ENCODE measurements at regions not wholly inside any gene's neighbourhood (a gene's known extent, or its start where the extent isn't known, plus 50 kb on each side); places are given as distances from the start of the nearest gene placed in this dataset.

- no TSS peak for BruUV-seq (replicated peaks)
- Histone ChIP-seq H3K4me3 (ENCODE audit: low read depth, low read length) (no peak overlapping the region), H3K9me3 (no peaks in the 10 kb centered on the region), H3K36me3 (ENCODE audit: control insufficient read depth, insufficient read depth, low read length) (no peaks in the 10 kb centered on the region), H3K27me3 (replicated peaks; ENCODE audit: control insufficient read depth, insufficient read depth, low read length) (no peaks in the 10 kb centered on the region), H3K4me1 (no peaks in the 10 kb centered on the region)
- no peak overlapping the region for H3K27ac Mint-ChIP-seq (ENCODE audit: unreplicated experiment)
- no peak for DNase-seq
- no peaks in the 10 kb centered on the region for H3K36me3 Mint-ChIP-seq (ENCODE audit: insufficient read depth, unreplicated experiment)
- intact Hi-C loops (cut with micrococcal nuclease; ENCODE audit: unreplicated experiment), result no loop called here
- no peak overlapping the region for H3K4me3 Mint-ChIP-seq (ENCODE audit: unreplicated experiment)
- ChIA-PET CTCF (no interaction called here), POLR2A (no interaction called here)
- peaks cover 4% of the 10 kb centered on the region for H3K27me3 Mint-ChIP-seq (ENCODE audit: insufficient read depth, unreplicated experiment)
- no peaks in the 10 kb centered on the region for H3K4me1 Mint-ChIP-seq (ENCODE audit: low read depth, unreplicated experiment)
- TF ChIP-seq CTCF (IDR thresholded peaks at IDR 0.05; ENCODE audit: insufficient read depth in 1 of 2, low read depth in 1 of 2, low read length in 1 of 2, severe bottlenecking in 1 of 2, unreplicated experiment in 1 of 2), result no peak
- H3K9me3 Mint-ChIP-seq (ENCODE audit: unreplicated experiment), result peaks cover 15% of the 10 kb centered on the region
Observed at GRCh38 chr6:84340422-84340821, 113.0 kb upstream of the CEP162 start.

- Mint-ChIP-seq H3K27ac (ENCODE audit: unreplicated experiment) (no peak overlapping the region), H3K27me3 (ENCODE audit: insufficient read depth, unreplicated experiment) (no peaks in the 10 kb centered on the region), H3K36me3 (ENCODE audit: insufficient read depth, unreplicated experiment) (no peaks in the 10 kb centered on the region), H3K9me3 (ENCODE audit: unreplicated experiment) (peaks cover 7% of the 10 kb centered on the region), H3K4me3 (ENCODE audit: unreplicated experiment) (no peak overlapping the region), H3K4me1 (ENCODE audit: low read depth, unreplicated experiment) (no peaks in the 10 kb centered on the region)
- ChIA-PET POLR2A (no interaction called here), CTCF (no interaction called here)
- H3K36me3 ChIP-seq (ENCODE audit: control insufficient read depth, insufficient read depth, low read length), result no peaks in the 10 kb centered on the region
- no peaks in the 10 kb centered on the region for H3K27me3 ChIP-seq (replicated peaks; ENCODE audit: control insufficient read depth, insufficient read depth, low read length)
- no peak overlapping the region for H3K4me3 ChIP-seq (ENCODE audit: low read depth, low read length)
- no peaks in the 10 kb centered on the region for H3K9me3 ChIP-seq
- intact Hi-C loops (cut with micrococcal nuclease; ENCODE audit: unreplicated experiment), result no loop called here
- no peaks in the 10 kb centered on the region for H3K4me1 ChIP-seq
- BruUV-seq (replicated peaks), result no TSS peak
- TF ChIP-seq CTCF (IDR thresholded peaks at IDR 0.05; ENCODE audit: insufficient read depth in 1 of 2, low read depth in 1 of 2, low read length in 1 of 2, severe bottlenecking in 1 of 2, unreplicated experiment in 1 of 2), result no peak
- DNase-seq, result no peak
Observed at GRCh38 chr6:84333842-84334241, 106.4 kb upstream of the CEP162 start.

GRCh38 chr6:84332139-84333034, 104.9 kb upstream of the CEP162 start:
- no peak for TF ChIP-seq CTCF (IDR thresholded peaks at IDR 0.05; ENCODE audit: insufficient read depth in 1 of 2, low read depth in 1 of 2, low read length in 1 of 2, severe bottlenecking in 1 of 2, unreplicated experiment in 1 of 2)
- H3K27me3 Mint-ChIP-seq (ENCODE audit: insufficient read depth, unreplicated experiment), result no peaks in the 10 kb centered on the region
- intact Hi-C loops (cut with micrococcal nuclease; ENCODE audit: unreplicated experiment), result no loop called here
- H3K27ac Mint-ChIP-seq (ENCODE audit: unreplicated experiment), result no peak overlapping the region
- BruUV-seq (replicated peaks), result no TSS peak
- peaks cover 7% of the 10 kb centered on the region for H3K9me3 Mint-ChIP-seq (ENCODE audit: unreplicated experiment)
- Histone ChIP-seq H3K4me3 (ENCODE audit: low read depth, low read length) (no peak overlapping the region), H3K4me1 (no peaks in the 10 kb centered on the region), H3K9me3 (no peaks in the 10 kb centered on the region), H3K36me3 (ENCODE audit: control insufficient read depth, insufficient read depth, low read length) (no peaks in the 10 kb centered on the region), H3K27me3 (replicated peaks; ENCODE audit: control insufficient read depth, insufficient read depth, low read length) (no peaks in the 10 kb centered on the region)
- ChIA-PET CTCF (no interaction called here), POLR2A (no interaction called here)
- DNase-seq, result no peak
- no peaks in the 10 kb centered on the region for H3K36me3 Mint-ChIP-seq (ENCODE audit: insufficient read depth, unreplicated experiment)
- H3K4me3 Mint-ChIP-seq (ENCODE audit: unreplicated experiment), result no peak overlapping the region
- H3K4me1 Mint-ChIP-seq (ENCODE audit: low read depth, unreplicated experiment), result no peaks in the 10 kb centered on the region

All from Caco-2 (cell line).